Stromal cell of bone marrow (primary cell): ENCODE measurements at regions not wholly inside any gene's neighbourhood (a gene's known extent, or its start where the extent isn't known, plus 50 kb on each side); places are given as distances from the start of the nearest gene placed in this dataset.

ENCODE experiments used
- DNase-seq: peaks from one replicate; pipeline ENCODE4 v3.0.0-alpha.2; 2012; ENCODE audit warnings: low read depth

DNA sequence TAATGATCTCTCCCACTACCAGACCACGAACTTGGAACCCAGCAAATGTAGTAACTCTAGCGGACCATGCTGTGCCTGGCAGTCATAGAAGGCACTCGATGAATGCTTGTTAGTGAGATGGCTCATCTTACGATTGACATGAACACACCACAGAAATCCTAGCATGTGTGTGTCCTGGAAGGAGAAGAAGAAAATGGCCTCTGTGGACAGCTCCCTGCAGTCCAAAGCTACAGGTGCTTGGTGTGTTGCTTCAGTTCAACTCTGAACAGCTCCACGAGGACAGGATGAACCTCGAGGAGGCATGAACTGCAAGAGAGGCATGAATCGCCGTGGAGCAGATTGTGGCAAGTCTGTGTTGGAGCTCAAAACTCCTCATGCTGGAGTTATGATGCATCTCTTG lies 93.5 kb downstream of the KLF6 start:
- DNase-seq = no peak

DNA sequence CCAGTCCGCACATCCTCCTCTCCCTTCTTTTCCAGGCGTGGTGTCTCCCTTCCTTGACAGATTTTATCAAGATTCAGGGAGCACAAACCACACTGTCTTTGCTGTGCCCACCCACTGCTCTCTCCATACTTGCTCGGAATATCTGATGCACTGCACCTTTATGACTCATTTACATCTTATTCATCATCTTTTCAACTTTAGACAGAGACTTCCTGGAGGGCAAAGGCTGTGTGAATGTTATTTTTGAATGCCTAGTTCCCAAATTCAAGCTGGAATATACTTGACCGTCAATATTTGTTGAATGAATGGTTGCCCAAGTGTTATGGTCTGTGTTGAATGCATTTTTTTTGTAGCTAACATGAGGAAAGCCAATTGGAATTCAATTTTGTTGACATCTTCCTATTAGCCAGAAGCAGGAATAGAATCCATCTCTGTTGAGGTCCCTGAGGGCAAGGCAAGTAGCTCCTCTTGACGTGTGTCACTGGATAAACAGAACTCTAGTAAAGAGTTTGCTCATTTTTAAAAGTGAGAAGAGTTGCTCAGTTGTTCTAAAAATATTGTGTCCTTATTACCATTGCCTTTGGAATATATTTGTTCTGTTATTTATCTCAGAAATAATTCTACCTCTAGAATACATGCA lies 95.0 kb downstream of the KLF6 start:
- no peak for DNase-seq

DNA sequence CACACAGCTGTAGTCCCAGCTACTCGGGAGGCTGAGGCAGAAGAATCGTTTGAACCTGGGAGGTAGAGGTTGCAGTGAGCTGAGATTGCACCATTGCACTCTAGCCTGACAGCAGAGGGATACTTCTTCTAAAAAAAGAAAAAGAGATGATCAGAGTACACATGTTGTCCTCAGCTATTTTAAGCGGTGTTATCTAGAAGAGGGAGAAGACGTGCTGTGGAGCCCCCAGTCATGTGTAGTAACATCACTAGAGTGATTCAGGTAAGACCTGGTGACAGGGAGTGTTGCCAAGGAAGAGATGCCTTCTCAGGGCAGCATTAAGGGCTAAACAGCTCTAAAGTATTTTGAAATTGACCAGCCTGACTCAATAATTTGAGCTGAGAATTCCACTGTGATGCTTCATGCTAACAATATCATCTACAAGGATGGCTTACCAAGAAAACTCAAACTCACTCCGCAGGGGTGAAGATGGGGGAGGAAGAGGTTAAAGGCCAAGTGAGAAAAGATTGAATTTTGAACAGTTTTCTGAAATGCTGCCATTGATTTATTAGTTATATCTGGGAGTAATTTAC lies 97.4 kb downstream of the KLF6 start:
- DNase-seq = no peak

- no peak for DNase-seq
Observed at GRCh38 chr10:3685384-3685783, 99.6 kb downstream of the KLF6 start.

- no peak for DNase-seq
Observed at GRCh38 chr10:3684891-3685290, 100.1 kb downstream of the KLF6 start.

GRCh38 chr10:3683560-3683959 lies 101.4 kb downstream of the KLF6 start:
- no peak for DNase-seq

- DNase-seq = no peak
Observed at GRCh38 chr10:3682745-3683144, 102.3 kb downstream of the KLF6 start.

DNA sequence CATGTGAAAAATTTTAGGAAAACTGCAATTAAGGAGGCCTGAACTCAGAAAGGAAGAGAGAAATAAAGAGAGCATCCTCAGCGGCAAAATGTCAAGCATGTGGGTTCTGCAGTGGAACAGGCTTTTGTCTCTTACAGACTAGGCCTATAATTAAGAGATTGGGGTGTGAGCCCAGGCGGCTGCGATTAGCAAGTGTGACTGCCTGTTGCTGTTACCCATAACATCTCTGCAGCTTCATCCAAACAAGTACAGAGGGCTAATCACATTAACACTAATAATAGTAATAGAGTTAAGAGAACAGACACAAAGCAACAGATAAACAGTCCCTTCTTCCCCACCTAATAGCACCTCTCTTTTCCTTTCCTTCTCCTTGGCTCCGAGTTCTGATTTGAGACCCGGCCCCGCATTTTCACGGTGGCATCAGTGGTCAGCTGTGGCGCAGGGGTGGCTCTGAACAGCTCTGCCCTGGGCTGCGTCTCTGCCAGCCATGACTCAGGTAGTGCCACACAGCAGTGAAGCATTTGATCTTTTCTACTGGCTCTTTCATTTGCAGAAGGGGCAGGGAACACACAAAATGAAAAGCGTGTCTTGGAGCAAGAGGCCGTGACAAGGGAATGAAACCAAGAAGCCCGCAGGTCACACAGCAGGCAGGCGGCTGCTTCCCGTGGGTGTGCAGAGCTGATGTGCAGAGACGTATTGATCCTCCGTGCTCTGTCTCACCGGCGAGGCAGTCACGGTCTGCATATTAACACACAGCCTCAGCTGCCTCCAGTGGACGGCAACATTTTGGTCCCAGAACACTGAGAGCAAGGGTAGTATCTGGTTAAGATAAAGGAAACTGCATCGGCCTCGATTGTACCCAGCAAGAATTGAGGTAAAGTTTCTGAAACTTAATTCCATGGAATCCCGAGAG lies 103.1 kb downstream of the KLF6 start:
- no peak for DNase-seq

DNA sequence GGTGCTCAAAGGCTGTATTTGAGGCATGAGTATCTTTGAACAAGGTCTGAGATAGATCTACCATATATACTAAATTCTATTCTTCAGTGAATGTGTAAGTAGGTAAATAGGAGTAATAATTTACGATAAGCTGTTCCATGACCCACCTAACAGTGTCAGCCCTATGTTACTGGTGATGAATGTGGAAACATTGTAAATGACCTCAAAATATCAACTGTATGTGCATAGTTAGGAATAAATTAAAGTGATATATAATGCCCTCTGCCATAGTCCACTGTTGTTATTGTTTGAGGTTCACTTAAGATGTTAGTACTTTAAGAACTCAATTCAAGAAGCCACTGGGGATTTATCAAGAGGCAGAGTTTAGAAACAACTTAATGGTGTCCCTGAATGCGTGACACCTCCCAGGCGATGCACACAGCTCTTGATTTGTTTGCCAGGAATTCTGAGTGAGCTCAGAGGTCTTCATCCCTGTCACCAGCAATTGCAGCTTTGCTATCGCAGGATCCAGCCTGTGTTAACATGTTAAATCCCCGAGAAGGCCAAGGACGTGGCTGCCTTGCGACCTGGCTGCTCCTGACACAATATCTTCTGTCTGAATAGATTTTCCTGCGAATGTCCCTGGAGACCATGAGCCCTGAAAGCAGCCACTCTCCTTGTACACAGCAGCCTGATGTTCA lies 104.9 kb downstream of the KLF6 start:
- DNase-seq = no peak

GRCh38 chr10:3678629-3679227 lies 106.3 kb downstream of the KLF6 start:
- DNase-seq = no peak

DNA sequence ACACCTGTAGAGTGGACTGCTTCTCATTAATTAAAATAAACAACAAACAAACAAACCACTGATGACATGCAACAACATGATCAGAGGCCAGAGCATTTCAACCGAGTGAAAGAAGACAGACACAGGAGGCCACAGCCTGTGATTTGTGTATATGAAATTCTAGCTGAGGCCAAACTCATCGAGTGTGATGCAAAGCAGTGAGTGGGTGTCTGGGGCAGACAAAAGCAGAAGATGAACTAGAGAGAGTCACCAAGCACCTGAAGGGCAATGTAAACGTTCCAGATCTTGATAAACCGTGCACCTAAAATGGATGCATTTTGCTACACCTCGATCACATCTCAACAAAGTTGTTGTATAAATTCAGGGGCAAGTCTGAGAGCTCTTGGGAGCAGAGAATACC lies 108.4 kb downstream of the KLF6 start:
- no peak for DNase-seq

GRCh38 chr10:3672220-3672619 lies 112.8 kb downstream of the KLF6 start:
- DNase-seq = no peak

GRCh38 chr10:3671386-3671955 lies 113.5 kb downstream of the KLF6 start:
- DNase-seq = no peak

DNA sequence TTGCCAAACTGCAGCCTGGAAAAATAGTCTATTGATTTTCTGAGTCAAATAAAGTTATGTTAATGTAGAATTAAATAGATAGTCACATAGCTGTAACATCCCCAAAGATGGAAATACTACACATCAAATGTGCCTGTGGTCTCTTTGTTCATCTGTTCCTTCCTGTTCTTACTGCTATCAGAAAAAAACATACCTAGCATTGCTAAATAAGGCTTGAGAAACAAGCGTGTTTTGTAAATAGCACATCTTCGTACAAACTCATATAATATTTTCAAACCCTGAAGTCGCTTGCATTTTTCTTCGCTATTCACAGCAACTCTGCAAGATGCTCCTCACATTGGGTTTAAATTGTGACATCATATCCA lies 116.1 kb downstream of the KLF6 start:
- no peak for DNase-seq

DNA sequence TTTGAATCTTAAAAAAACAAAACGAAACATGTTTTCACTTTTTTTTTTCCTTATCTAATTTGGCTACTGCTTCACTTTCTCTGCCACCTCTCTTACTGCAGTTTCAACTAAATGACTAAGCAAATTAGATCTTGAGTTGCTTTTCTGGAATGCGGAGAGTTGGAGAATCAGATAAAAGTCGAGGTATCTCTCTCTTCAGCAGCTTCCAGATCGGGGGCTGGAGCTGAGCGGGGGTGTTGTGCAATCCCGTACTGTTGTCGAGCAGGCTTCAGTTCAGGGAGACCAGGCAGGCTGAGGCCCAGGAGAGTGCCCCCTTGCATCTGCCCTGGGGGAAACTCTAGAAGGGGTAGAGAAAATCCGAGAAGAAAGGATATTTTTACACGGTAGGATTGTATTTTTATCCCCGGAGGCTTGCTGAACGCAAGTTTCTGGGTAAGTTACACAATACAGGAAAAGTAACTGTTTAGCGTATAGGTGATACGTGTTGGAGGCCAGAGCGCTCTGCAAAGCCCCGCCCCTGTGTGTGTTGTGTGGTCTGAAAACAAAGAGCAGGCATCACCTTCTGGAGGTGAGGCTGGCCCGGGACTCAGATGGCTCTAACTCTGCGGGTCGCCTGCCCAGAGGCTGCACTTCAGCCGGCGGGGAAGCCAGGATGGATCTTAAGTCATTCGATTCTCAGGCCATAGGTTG lies 116.6 kb downstream of the KLF6 start:
- DNase-seq = no peak

- no peak for DNase-seq
Observed at GRCh38 chr10:3666525-3667302, 118.3 kb downstream of the KLF6 start.

GRCh38 chr10:3665316-3665908 lies 119.6 kb downstream of the KLF6 start:
- no peak for DNase-seq

DNA sequence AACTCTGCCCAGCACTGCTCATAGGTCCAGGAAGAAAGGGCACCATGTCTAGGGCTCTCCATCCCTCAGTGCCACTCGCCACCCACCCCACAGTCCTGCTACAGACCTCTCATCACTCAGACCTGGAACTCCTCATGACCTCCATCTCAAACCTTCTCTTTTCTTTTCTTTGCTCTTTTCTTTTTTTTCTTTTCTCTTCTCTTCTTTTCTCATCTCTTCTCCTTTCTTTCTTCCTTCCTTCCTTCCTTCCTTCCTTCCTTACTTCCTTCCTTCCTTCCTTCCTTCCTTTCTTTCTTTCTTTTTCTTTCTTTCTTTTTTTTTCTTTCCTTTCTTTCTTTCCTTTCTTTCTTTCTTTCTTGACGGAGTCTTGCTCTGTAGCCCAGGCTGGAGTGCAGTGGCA lies 122.2 kb downstream of the KLF6 start:
- no peak for DNase-seq

GRCh38 chr10:3661271-3661670 lies 123.7 kb downstream of the KLF6 start:
- no peak for DNase-seq

- no peak for DNase-seq
Observed at GRCh38 chr10:3660753-3661152, 124.3 kb downstream of the KLF6 start.
